Stimulated activated naive CD4-positive, alpha-beta T cell treated with Interleukin-2 at 50 U/mL for 16 hours (primary cell): ENCODE measurements at regions not wholly inside any gene's neighbourhood (a gene's known extent, or its start where the extent isn't known, plus 50 kb on each side); places are given as distances from the start of the nearest gene placed in this dataset.
"Not testable (repeated sequence)": the region's sequence is repeated elsewhere in the genome, so short reads cannot be mapped to it uniquely, and the experiment has no call there.

Experiments used
- DNase-seq: peaks from one replicate; lab custom pipeline; 2025; lab: John Stamatoyannopoulos, UW

DNA sequence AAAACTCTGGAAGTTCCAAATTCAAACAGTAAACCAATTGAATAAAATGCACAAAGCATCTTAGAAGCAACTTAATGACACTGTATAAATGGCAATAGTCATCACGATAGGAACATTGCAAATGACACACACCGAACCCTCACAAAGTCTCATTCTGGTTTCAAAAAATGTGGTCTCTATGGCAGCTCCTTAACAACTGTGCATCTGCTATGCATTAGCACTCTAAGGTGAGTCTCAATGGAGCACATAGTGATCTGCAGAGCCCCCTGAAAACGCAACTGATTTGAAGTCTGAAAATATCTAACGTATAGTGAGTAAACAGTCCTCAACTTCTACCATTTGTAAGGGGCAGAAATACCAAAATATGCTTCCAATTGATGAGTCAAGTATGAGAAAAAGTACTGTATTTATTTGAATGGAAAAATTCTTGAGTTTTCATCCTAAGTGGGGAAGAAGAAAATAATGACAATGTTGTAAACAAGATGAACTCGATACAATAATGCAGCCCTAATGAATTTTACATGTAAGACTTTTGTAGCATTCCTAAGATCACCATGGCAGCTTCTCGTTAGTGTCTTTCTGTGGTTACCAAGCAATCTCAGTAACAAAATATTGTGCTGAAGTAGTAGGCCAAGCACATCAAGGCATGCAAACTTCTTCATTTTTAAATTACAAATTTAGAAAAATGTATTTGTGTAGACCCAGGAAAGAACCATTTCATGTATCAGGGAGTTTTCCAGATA lies 517.5 kb upstream of the FAM174A start:
- no peak for DNase-seq

DNA sequence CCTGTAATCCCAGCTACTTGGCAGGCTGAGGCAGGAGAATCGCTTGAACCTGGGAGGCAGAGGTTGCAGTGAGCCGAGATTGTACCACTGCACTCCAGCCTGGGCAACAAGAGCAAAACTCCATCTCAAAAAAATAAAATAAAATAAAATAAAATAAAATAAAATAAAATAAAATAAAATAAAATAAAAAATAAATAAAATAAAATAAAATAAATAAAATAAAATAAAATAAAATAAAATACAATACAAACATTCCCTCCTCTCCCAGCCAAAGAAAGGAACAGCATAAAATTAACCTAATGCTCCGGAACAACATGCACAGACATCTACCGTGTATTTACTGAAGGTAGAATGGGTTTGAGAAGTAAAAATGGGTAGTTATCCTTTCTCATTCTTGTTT lies 521.9 kb upstream of the FAM174A start:
- DNase-seq, result not testable (repeated sequence)

DNA sequence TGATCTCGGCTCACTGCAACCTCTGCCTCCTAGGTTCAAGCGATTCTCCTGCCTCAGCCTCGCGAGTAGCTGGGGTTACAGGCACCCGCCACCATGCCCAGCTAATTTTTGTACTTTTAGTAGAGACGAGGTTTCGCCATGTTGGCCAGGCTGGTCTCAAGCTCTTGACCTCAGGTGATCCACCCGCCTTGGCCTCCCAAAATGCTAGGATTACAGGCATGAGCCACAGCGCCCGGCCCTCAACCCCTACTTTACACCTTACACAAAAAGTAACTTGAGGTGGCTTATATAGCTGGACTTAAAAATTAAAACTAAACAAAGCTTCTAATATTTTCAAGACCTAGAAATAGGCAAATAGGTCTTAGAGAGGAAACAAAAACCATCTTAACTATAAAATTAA lies 524.0 kb upstream of the FAM174A start:
- not testable (repeated sequence) for DNase-seq

DNA sequence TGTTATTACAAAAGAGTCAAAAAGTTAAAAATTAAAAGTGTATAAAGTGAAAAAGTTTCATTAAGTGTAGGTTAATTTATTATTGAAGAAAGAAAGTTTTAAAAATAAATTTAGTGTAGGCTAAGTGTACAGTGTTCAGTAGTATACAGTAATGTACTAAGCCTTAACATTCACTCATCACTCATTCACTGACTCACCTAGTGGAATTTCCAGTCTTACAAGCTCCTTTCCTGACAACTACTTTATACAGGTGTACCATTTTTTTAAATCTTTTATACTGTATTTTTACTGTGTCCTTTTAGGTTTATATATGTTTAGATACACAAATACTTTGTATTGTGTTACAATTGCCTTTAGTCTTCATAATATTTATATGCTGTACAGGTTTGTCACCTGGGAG lies 530.2 kb upstream of the FAM174A start:
- no peak for DNase-seq

DNA sequence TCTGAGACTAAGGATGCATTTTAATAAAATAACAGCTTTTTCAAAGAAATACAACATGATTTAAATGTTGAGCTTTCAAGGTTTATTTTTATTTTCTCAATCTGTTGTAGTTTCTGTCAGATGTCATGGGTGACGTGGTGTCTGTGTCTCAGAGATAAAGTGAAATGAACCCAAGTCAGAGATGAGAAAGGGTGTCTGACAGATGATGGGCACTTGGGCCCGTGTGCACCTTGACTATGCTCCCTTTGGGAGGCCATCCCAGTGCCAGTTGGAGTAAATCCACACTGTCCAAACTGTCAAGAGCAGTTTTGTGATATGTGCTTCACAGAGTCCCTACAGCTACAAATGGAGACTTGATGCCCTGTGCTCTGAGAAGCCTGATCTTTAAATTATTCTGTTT lies 536.9 kb upstream of the FAM174A start:
- no peak for DNase-seq

DNA sequence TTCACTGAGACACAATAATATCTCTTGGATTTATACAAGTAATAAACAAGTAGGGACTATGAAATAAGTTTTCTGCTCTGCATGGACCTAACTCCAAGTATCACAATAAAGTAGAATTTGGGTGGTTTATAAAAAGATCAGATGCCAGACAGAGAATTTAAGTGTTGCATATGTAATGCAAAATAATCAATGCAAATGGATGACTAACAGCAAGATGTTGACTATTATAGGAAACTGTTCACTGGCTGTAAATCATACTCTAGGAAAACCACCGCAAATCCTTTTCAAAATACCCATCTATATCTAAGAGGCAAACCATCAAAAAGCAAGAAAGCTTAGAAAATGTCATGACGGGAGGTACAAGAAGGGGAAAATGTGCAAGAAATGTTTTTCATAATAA lies 539.8 kb upstream of the FAM174A start:
- no peak for DNase-seq

DNA sequence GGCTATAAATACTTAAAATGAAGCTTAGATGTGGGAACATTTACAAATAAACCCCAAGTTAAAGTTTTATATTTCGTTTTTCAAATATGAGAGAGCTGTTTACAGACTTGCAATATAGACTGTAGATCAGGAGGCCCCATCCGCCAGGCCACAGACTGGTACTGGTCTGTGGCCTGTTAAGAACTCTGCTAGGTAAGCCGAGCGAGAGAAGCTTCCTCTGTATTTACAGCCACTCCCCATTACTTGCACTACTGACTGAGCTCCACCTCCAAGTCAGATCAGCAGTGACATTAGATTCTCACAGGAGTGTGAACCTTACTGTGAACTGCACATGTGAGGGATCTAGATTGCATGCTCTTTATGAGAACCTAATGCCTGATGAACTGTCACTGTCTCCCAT lies 561.4 kb upstream of the FAM174A start:
- no peak for DNase-seq

DNA sequence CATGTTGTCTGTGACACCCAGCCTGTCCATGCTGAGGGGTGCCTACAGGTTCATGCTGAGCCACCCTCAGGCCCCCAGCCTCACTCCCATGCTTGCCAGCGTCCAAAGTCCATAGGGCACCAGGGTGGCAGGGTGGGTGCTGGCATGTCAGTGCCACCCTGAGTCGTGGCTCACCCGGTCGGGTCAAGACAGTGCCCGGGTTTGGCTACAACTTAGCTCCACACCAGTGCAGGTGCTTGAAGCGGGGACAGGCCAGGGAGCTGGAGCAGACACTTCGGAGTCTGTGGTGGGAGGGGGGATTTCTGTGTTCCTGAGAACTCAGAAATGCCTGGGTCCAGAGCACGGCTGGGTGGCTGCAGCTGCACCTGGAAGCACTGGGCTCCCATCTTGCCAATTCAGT lies 579.2 kb upstream of the FAM174A start:
- DNase-seq, result no peak

DNA sequence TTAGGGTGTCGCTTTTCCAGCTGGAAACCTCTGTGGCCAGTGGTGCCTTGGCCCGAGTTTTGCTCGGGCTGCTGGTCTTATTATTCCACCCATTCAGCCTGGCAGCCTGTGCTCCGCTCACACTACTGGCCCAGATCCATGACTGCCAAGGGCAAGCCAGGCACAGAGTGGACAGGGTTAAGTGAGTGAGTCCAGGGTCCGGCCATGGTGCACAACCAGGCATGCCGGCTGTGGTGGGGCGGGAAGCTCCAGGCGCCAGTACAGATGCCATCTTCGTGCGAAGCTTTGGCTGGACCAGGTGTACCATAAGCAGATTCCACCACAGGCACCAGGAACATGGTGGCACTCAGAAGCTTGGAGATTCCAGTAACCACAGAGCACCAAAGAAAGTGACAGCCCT lies 580.2 kb upstream of the FAM174A start:
- no peak for DNase-seq

DNA sequence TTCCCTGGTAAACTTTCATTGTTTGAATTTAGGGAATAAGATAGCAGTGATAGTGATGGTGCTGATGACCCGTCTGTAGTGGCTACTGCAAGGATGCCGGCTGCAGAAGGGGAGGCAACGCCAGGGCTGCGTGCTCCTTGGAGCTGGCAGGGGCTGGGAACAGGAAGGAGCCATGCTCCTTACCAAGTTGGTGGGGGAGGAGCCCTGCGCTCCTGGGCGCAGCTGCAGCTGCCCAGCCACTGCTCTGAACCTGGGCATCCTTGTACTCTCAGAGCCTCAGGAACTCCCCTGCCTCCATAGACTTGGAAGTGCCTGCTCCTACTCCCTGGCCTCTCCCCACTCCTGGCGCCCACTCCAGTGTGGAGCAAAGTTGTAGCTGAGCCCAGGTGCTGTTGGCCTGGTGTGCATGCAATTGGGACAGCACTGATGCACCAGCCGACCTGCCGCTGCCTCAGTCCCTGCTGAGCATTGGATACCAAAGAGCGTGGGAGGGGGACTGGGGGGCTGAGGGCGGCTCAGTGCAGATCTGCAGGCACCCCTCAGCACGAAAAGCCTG lies 585.1 kb upstream of the FAM174A start:
- no peak for DNase-seq

DNA sequence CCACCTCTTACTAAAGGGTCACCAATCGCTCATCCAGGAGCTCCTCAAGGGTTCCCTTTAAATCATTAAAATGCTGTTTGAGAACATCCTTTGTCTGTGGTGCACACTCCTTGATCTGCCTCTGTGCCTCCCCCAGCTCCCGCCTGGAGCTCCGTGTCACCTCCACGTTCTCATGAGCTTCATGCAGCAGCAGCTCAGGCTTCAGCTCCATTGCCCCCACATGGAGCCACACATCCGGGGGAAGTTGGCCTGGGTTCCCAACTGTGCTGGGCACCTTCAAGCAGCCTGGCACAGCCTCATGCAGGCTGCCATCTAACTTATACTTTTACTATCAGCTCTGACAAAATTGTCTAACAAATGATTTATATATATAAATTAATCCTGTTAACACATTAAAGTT lies 585.8 kb upstream of the FAM174A start:
- DNase-seq, result no peak

DNA sequence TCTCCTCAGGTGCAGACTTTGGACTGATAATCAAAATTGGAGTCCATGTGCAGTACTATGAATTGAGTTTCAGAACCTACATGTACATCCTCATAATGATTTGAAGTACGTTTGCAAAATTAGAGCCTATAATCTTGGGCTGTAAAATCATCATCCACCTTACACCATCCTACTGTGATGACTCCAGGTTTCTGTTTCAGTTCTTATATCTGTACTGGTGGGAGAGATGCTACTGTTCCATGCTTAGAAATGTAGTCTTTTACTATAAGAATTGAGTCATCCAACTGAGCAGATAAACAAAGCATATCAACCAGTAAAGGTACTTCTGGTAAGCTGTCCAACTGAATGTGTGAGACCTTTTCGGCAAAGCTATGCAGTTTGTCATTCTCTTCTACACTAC lies 586.3 kb upstream of the FAM174A start:
- no peak for DNase-seq

DNA sequence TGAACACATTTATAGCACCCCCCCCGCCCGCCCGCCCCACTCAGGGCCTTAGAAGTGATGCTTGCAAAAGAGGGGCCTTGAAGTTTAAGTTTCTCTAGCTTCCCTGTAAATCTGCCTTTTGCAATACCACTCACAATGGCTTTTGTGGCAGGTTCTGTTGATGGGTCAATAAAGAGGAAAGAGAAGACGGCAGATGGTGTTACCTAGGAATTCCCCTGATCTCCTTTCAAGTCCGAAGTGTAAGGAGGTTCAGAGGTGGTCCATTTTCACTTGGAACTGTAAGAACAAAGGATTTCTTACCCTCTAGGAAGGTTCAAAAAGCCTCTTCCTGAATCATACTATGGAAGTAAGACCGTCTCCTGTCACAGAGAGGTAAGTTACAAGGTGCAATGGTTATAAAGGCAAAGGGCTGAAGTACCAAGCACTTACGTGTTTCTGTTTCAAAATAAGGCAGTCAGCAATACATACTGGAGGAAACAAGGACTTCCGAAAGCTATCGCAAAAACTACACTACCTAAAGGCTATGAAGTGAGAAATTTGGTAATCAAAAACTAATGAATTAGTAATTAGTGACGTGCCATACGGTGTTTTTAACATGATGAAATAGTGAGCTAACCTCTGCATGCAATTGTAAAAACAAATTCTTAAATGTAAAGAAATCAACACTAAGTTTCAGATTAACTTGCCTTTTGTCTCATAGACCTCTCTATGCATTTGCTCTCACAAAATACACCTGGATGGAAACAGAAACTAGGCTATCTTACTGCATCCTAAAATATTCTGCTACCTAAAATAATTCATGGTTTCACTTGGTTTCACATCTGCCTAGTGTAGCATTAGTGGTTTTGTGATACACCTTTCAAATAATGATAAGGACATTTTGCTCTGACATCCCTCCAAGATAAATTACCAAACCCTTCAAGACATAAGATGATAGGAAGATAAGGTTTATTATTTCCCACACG lies 589.4 kb upstream of the FAM174A start:
- DNase-seq, result no peak

DNA sequence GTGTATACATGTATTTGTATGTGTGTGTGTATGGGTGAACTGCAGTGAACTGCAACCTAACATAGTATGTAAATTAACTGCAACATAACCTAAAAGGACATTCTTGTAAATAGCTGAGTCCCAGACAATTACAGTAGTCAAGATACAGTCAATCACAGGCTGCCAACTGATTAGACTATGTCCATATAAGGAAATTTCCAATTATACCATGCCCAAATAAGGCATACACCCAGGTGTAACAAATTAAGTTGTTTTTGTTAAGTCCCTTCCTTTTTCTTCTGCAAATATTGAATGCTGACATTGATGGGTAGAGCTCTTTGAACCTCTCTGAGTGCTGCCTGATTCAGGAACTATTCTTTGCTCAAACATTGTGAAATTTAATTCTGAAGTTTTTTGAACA lies 594.6 kb upstream of the FAM174A start:
- no peak for DNase-seq

DNA sequence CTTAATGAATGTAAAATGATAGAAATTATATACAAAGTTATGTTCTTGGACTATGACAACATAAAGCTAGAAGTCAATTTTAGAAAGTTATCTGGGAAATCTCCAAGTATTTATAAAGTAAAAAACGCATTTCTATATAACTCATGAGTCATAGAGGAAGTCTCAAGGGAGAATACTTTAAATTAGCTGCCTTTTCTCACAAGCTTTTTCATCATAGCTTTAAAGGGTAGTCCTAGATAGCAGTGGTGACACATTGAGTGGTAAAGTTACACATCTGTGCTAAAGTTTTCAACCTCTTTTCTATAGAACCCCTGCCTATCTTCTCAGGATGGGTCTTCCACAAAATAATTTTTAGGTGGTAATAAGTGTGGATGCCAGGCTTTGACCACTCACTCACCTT lies 598.3 kb upstream of the FAM174A start:
- DNase-seq, result no peak

DNA sequence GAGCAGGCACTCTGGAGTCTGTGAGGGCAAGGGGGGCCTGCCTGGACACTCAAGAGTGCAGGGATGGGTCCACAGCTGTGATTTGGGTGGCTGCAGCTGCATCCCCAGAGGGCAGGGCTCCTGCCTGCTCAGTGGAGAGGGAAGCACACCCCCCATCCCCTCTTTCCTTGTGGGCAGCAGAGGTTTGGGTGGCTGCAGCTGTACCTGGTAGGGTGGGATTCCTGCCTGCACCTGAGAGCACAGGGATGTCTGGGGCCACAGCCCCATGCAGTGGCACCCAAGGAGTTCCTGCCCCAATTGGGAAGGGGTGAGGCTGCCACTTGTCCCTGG lies 605.4 kb upstream of the FAM174A start:
- no peak for DNase-seq

DNA sequence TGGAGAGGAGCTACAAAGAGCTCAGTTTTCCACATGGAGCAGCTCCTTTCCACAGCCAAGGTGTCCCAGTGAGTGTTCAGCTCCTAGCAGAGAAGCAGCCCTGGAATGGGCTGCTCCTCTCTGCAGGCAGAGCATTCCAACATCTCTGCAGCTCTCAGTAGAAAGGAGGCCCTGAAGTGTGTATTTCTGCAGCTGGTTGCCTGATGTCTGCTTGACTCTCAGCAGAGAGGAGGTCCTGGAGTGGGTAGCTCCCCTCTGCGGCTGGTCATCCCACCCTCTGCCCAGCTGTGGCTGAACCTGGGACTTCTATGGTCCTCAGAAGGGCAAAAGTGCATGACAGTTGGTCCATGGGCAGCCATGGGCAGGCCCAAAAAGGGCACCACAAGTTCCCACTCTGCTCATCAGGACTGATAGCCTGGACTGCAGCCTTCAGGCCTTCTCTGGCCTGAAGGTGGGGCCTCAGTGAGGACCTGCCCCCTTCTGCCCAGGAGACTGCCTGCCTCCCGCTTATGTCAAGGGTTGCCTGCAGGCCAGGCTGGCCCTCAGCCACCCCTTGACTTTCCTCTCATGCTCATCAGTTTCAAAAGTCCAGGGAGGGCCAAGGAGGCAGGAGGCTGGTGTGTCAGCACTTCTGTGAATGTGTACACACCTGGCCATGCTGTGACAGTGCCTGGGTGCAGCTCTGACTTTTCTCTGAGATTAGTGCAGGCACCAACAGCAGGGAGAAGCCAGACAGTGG lies 605.9 kb upstream of the FAM174A start:
- no peak for DNase-seq

DNA sequence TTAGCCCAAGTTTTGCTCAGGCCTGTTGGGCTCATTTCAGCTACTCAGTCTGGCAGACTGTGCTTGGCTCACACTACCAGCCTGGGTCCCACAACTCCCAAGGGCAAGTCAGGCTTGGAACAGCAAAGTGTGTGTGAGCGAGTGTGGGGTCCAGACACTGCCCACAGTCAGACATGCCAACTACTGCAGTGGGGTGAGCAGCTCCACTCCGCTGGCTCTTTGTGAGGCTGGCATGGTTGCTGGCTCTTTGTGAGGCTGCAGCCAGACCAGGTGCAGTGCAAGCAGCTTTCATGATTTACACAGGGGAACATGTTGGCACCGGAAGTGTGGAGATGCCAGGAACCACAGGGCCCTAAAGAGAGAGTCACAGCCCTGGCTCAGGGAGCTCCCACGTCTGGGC lies 606.7 kb upstream of the FAM174A start:
- DNase-seq, result no peak

DNA sequence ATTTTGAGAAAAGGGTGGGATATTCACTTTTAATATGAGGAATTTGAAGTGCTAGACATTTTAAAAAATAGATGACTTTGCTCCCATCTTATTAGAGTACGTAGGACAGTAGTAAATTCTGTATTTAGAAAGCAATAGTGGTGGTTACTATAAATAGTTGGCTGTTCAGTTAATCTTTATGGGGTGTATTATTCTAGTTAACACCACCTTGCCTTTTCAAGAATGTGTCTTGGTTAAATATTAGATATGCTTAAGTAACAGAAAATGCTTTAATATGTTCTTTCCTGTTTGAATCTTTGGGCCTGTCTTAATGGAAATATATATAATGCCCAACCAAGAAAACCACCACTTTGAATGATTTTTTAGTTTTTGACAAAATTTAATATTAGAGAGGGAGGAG lies 608.7 kb upstream of the FAM174A start:
- DNase-seq, result no peak

DNA sequence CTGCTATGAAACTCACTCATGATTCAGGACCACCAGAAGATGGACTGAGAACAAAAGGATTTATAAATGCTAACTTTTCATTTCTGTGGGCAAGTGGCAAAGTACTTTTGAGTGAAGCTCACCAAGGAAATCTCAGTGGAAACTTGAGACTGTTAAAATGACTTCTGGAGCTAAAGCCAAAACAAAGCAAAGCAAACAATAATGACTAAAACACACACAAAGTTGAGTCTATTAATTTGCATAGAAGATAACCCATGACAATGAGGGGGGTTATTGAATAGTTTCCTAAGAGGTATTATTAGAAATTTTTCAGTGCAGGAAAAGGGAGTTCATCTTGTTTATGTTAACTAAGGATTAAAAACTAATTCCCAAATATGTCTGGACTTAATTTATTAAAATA lies 612.8 kb upstream of the FAM174A start:
- no peak for DNase-seq

DNA sequence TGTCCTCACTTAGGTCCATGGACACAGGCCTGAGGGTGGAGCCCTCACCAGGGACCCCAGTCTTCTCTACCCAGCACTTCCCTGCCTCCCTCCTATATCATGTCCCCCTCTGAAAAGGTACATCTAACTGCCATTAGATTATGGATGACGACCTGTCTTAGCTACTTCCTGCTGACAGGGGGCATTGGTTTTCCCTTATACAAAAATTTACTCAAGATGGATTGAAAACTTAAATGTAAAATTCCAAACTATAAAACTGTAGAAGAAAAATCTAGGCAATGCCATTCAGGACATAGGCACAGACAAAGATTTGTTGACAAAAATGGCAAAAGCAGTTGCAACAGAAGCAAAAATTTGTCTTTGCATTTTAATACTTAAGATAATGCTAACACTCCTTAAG lies 623.2 kb upstream of the FAM174A start:
- no peak for DNase-seq

DNA sequence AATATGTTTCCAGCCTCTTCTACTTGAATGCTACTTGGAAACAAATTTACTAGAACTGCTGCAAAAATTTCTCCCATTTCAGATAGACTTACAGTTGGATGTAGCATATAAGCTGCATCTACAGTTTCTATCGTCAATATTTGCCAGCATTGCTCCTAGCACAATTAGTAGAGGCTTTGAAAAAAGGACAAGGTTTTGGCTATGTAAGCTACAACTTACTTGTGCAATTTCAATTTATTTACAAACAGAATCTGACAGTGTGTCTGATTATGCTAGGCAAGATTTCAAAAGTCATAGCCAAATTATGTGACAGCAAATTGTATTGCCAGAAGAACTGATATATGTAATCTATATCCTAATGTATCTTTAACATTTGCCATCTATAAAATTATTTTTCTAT lies 628.4 kb upstream of the FAM174A start:
- DNase-seq, result no peak

DNA sequence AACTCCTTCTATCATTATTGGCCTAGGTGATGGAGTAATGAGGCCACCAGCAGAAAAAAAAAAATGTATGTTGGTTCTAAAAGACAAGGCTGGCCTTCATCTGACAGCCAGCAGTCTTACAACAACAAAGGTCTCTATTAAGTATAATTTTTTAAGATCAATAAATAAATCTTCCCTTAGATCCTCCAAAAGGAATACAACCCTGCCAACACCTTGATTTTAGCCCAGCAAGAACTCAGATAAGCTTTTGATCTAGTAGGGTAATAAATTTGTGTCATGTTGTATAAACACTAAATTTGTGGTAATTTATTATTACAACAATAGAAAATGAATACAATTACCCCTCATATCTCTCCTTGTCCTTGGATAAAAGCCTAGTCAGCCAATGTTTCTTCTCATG lies 633.2 kb upstream of the FAM174A start:
- DNase-seq, result no peak
